GM18951 (cell line): ENCODE measurements at regions not wholly inside any gene's neighbourhood (a gene's known extent, or its start where the extent isn't known, plus 50 kb on each side); places are given as distances from the start of the nearest gene placed in this dataset.

Experiments
- POLR2A ChIP-seq: IDR thresholded peaks from 4 replicates; pipeline ENCODE4 v1.6.1; 2011; ENCODE audit warnings: mild to moderate bottlenecking; ENCODE audit not compliant: insufficient read length, insufficient read depth; ENCODE audit errors: extremely low read depth
- in situ Hi-C: fragments of 300-500 bp; cut with MboI; formaldehyde crosslinking; loops from one replicate; pipeline ENCODE4 v1.12.0; 2022; ENCODE audit warnings: low sequenced_read_pairs, mixed read lengths, inconsistent platforms; ENCODE audit not compliant: unreplicated experiment

GRCh38 chr5:143658956-143659355 lies 153.0 kb upstream of the HMHB1 start:
- in situ Hi-C loops, result no loop called here
- no peak for TF ChIP-seq POLR2A

- TF ChIP-seq POLR2A, result no peak
- in situ Hi-C loops, result no loop called here
Measured at GRCh38 chr5:143657647-143658285, 154.2 kb upstream of the HMHB1 start.

GRCh38 chr5:143653766-143654282 lies 158.1 kb upstream of the HMHB1 start:
- no peak for TF ChIP-seq POLR2A
- in situ Hi-C loops, result no loop called here

GRCh38 chr5:143653256-143653655 lies 158.7 kb upstream of the HMHB1 start:
- in situ Hi-C loops, result no loop called here
- no peak for TF ChIP-seq POLR2A

- in situ Hi-C loops, result no loop called here
- no peak for TF ChIP-seq POLR2A
Measured at GRCh38 chr5:143652108-143652700, 159.8 kb upstream of the HMHB1 start.

- TF ChIP-seq POLR2A, result no peak
Measured at GRCh38 chr5:143649937-143650621, 161.9 kb upstream of the HMHB1 start.

GRCh38 chr5:143648696-143649095 lies 163.3 kb upstream of the HMHB1 start:
- in situ Hi-C loops, result no loop called here
- TF ChIP-seq POLR2A, result no peak

More at GRCh38 chr5:143649937-143650621, 161.9 kb upstream of the HMHB1 start:
- in situ Hi-C loops, result no loop called here

GRCh38 chr5:143646961-143647360 lies 165.0 kb upstream of the HMHB1 start:
- TF ChIP-seq POLR2A, result no peak
- in situ Hi-C loops, result no loop called here

GRCh38 chr5:143645356-143645755 lies 166.6 kb upstream of the HMHB1 start:
- no peak for TF ChIP-seq POLR2A
- in situ Hi-C loops, result no loop called here

- no peak for TF ChIP-seq POLR2A
- in situ Hi-C loops, result no loop called here
Measured at GRCh38 chr5:143644727-143645126, 167.2 kb upstream of the HMHB1 start.

- TF ChIP-seq POLR2A, result no peak
- in situ Hi-C loops, result no loop called here
Measured at GRCh38 chr5:143642791-143643190, 169.2 kb upstream of the HMHB1 start.

GRCh38 chr5:143641549-143642355 lies 170.2 kb upstream of the HMHB1 start:
- TF ChIP-seq POLR2A, result no peak
- in situ Hi-C loops, result no loop called here

- no peak for TF ChIP-seq POLR2A
- in situ Hi-C loops, result no loop called here
Measured at GRCh38 chr5:143638654-143639053, 173.3 kb upstream of the HMHB1 start.
